Left renal pelvis (tissue), 4 donors: ENCODE measurements at regions not wholly inside any gene's neighbourhood (a gene's known extent, or its start where the extent isn't known, plus 50 kb on each side); places are given as distances from the start of the nearest gene placed in this dataset.

Experiments
- DNase-seq, 4 donors: peaks; one replicate each; pipeline ENCODE4 v3.0.0-alpha.2; 2013; ENCODE audit warnings: low read depth in 4 of 4, low spot score in 3 of 4

GRCh38 chr4:74610491-74610890 lies 165.6 kb downstream of the AREG start:
- DNase-seq, result no peak

- DNase-seq, result no peak
These were observed 167.9 kb downstream of the AREG start for GRCh38 chr4:74612837-74613236.

GRCh38 chr4:74613266-74613665 lies 168.3 kb downstream of the AREG start:
- DNase-seq, result no peak

- no peak for DNase-seq
These were observed 170.5 kb downstream of the AREG start for GRCh38 chr4:74615411-74615810.

- no peak for DNase-seq
These were observed 173.2 kb downstream of the AREG start for GRCh38 chr4:74618166-74618565.

- DNase-seq, result no peak
These were observed 173.7 kb downstream of the AREG start for GRCh38 chr4:74618659-74619058.

- DNase-seq, result no peak
These were observed 174.2 kb downstream of the BTC start for GRCh38 chr4:74619931-74620702.

- DNase-seq, result no peak
These were observed 172.7 kb downstream of the BTC start for GRCh38 chr4:74621616-74622015.

GRCh38 chr4:74623041-74623440 lies 171.3 kb downstream of the BTC start:
- DNase-seq, result peak in 1 of 4 donors; percentile 10

- no peak for DNase-seq
These were observed 169.8 kb downstream of the BTC start for GRCh38 chr4:74624351-74625151.

- DNase-seq, result no peak
These were observed 168.3 kb downstream of the BTC start for GRCh38 chr4:74625981-74626380.

GRCh38 chr4:74627093-74627492 lies 167.2 kb downstream of the BTC start:
- DNase-seq, result no peak

GRCh38 chr4:74627504-74627903 lies 166.8 kb downstream of the BTC start:
- DNase-seq, result no peak

GRCh38 chr4:74628852-74629620 lies 165.3 kb downstream of the BTC start:
- DNase-seq, result no peak

GRCh38 chr4:74630551-74630950 lies 163.8 kb downstream of the BTC start:
- no peak for DNase-seq

GRCh38 chr4:74631338-74631737 lies 163.0 kb downstream of the BTC start:
- no peak for DNase-seq

- no peak for DNase-seq
These were observed 162.3 kb downstream of the BTC start for GRCh38 chr4:74631988-74632387.

GRCh38 chr4:74632634-74633033 lies 161.7 kb downstream of the BTC start:
- DNase-seq, result no peak

GRCh38 chr4:74635074-74635473 lies 159.2 kb downstream of the BTC start:
- DNase-seq, result no peak

- no peak for DNase-seq
These were observed 158.7 kb downstream of the BTC start for GRCh38 chr4:74635490-74636123.

GRCh38 chr4:74638001-74638400 lies 156.3 kb downstream of the BTC start:
- no peak for DNase-seq
